ENCODE measurements at regions not wholly inside any gene's neighbourhood (a gene's known extent, or its start where the extent isn't known, plus 50 kb on each side); places are given as distances from the start of the nearest gene placed in this dataset.

GRCh38 chr17:34841467-34841866 is 119.8 kb downstream of the CCT6B start:
- 0 out of 2 replicates have a peak, but pooled peaks have one; percentile 9 for TF ChIP-seq CTCF (conservative IDR thresholded peaks at IDR 0.05; ENCODE audit: low read depth, low read length)
- no peak for TF ChIP-seq EZH2phosphoT487 (IDR thresholded peaks at IDR 0.05; ENCODE audit: borderline replicate concordance, low read length)

All from PC-3 (cell line).